ENCODE measurements at regions not wholly inside any gene's neighbourhood (a gene's known extent, or its start where the extent isn't known, plus 50 kb on each side); places are given as distances from the start of the nearest gene placed in this dataset.

DNA sequence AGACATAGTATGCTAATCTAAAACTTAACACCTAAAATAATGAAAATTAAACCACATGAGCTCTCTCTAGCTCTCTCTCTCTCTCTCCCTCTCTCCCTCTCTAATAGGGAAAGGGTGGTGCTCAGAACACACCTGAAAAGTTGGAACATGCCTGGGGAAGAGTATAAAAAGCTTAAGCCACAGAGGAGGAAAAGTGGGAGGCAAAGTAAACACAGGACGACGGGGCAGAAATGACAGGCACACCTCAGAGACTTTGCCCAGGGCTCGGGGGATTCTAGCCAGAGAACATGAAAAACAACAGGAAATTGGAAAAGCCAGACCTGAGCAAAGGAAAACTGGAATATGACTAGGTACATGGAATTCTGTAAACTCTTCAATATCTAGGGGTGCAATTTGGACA lies 666.1 kb downstream of the BCL11A start:
- Histone ChIP-seq H3K9ac (ENCODE audit: low read length in 2 of 2) (no peak overlapping the region), H3K9me3 (ENCODE audit: control insufficient read depth in 2 of 2, low read length in 2 of 2) (no peaks in the 10 kb centered on the region), H3K4me3 (ENCODE audit: low read length in 2 of 2) (no peak overlapping the region)

DNA sequence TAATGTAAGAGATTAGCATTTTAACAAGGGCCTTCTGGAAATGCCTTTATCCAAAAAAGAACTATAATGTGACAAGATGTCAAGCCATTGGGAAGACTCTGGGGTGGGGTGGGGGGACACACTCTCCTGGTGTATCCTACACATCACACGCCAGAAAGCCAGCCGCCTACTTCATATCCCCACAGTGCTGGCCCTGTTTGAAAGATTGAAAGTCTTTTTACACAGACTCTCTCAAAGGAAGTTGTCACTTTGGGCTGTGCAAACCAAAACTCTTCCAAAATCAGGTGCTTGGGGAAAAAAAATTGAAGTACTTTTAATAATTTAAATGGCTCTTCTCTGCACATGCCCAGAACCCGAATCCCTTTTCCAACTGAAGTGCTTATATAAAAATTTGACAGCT lies 666.7 kb downstream of the BCL11A start:
- Histone ChIP-seq H3K9me3 (ENCODE audit: control insufficient read depth in 2 of 2, low read length in 2 of 2) (no peaks in the 10 kb centered on the region), H3K4me3 (ENCODE audit: low read length in 2 of 2) (no peak overlapping the region), H3K4me1 (ENCODE audit: control insufficient read depth, insufficient read depth, low read length) (no peaks in the 10 kb centered on the region), H3K36me3 (ENCODE audit: control insufficient read depth in 2 of 2, insufficient read depth in 2 of 2, low read length in 2 of 2) (no peaks in the 10 kb centered on the region), H3K27ac (ENCODE audit: low read length) (no peak overlapping the region), H3K27me3 (ENCODE audit: control insufficient read depth in 1 of 2, insufficient read depth in 2 of 2, low read length in 2 of 2) (no peaks in the 10 kb centered on the region), H3K9ac (ENCODE audit: low read length in 2 of 2) (no peak overlapping the region)

More for the DNA sequence above, 666.1 kb downstream of the BCL11A start:
- Histone ChIP-seq H3K4me1 (ENCODE audit: control insufficient read depth, insufficient read depth, low read length) (no peaks in the 10 kb centered on the region), H3K27ac (ENCODE audit: low read length) (no peak overlapping the region), H3K36me3 (ENCODE audit: control insufficient read depth in 2 of 2, insufficient read depth in 2 of 2, low read length in 2 of 2) (no peaks in the 10 kb centered on the region), H3K27me3 (ENCODE audit: control insufficient read depth in 1 of 2, insufficient read depth in 2 of 2, low read length in 2 of 2) (no peaks in the 10 kb centered on the region)

GRCh38 chr2:59885541-59885940 lies 667.9 kb downstream of the BCL11A start:
- Histone ChIP-seq H3K4me1 (ENCODE audit: control insufficient read depth, insufficient read depth, low read length) (no peaks in the 10 kb centered on the region), H3K9ac (ENCODE audit: low read length in 2 of 2) (no peak overlapping the region), H3K4me3 (ENCODE audit: low read length in 2 of 2) (no peak overlapping the region), H3K27me3 (ENCODE audit: control insufficient read depth in 1 of 2, insufficient read depth in 2 of 2, low read length in 2 of 2) (no peaks in the 10 kb centered on the region), H3K27ac (ENCODE audit: low read length) (no peak overlapping the region), H3K36me3 (ENCODE audit: control insufficient read depth in 2 of 2, insufficient read depth in 2 of 2, low read length in 2 of 2) (no peaks in the 10 kb centered on the region), H3K9me3 (ENCODE audit: control insufficient read depth in 2 of 2, low read length in 2 of 2) (no peaks in the 10 kb centered on the region)

GRCh38 chr2:59884166-59884565 lies 669.3 kb downstream of the BCL11A start:
- Histone ChIP-seq H3K4me1 (ENCODE audit: control insufficient read depth, insufficient read depth, low read length) (no peaks in the 10 kb centered on the region), H3K4me3 (ENCODE audit: low read length in 2 of 2) (no peak overlapping the region), H3K36me3 (ENCODE audit: control insufficient read depth in 2 of 2, insufficient read depth in 2 of 2, low read length in 2 of 2) (no peaks in the 10 kb centered on the region), H3K9ac (ENCODE audit: low read length in 2 of 2) (no peak overlapping the region), H3K27ac (ENCODE audit: low read length) (no peak overlapping the region), H3K27me3 (ENCODE audit: control insufficient read depth in 1 of 2, insufficient read depth in 2 of 2, low read length in 2 of 2) (no peaks in the 10 kb centered on the region), H3K9me3 (ENCODE audit: control insufficient read depth in 2 of 2, low read length in 2 of 2) (no peaks in the 10 kb centered on the region)

GRCh38 chr2:59882822-59883221 lies 670.6 kb downstream of the BCL11A start:
- no peaks in the 10 kb centered on the region for H3K36me3 ChIP-seq (ENCODE audit: control insufficient read depth in 2 of 2, insufficient read depth in 2 of 2, low read length in 2 of 2)
- no peak overlapping the region for H3K9ac ChIP-seq (ENCODE audit: low read length in 2 of 2)
- H3K4me3 ChIP-seq (ENCODE audit: low read length in 2 of 2) = no peak overlapping the region
- no peak overlapping the region for H3K27ac ChIP-seq (ENCODE audit: low read length)
- no peaks in the 10 kb centered on the region for H3K9me3 ChIP-seq (ENCODE audit: control insufficient read depth in 2 of 2, low read length in 2 of 2)
- H3K4me1 ChIP-seq (ENCODE audit: control insufficient read depth, insufficient read depth, low read length) = no peaks in the 10 kb centered on the region
- H3K27me3 ChIP-seq (ENCODE audit: control insufficient read depth in 1 of 2, insufficient read depth in 2 of 2, low read length in 2 of 2) = no peaks in the 10 kb centered on the region

GRCh38 chr2:59882279-59882678 lies 671.2 kb downstream of the BCL11A start:
- H3K27me3 ChIP-seq (ENCODE audit: control insufficient read depth in 1 of 2, insufficient read depth in 2 of 2, low read length in 2 of 2) = no peaks in the 10 kb centered on the region
- H3K4me3 ChIP-seq (ENCODE audit: low read length in 2 of 2) = no peak overlapping the region
- no peaks in the 10 kb centered on the region for H3K9me3 ChIP-seq (ENCODE audit: control insufficient read depth in 2 of 2, low read length in 2 of 2)
- H3K36me3 ChIP-seq (ENCODE audit: control insufficient read depth in 2 of 2, insufficient read depth in 2 of 2, low read length in 2 of 2) = no peaks in the 10 kb centered on the region
- H3K27ac ChIP-seq (ENCODE audit: low read length) = no peak overlapping the region
- H3K9ac ChIP-seq (ENCODE audit: low read length in 2 of 2) = no peak overlapping the region
- no peaks in the 10 kb centered on the region for H3K4me1 ChIP-seq (ENCODE audit: control insufficient read depth, insufficient read depth, low read length)

- H3K4me1 ChIP-seq (ENCODE audit: control insufficient read depth, insufficient read depth, low read length) = no peaks in the 10 kb centered on the region
- H3K4me3 ChIP-seq (ENCODE audit: low read length in 2 of 2) = no peak overlapping the region
- H3K9ac ChIP-seq (ENCODE audit: low read length in 2 of 2) = no peak overlapping the region
- H3K27ac ChIP-seq (ENCODE audit: low read length) = no peak overlapping the region
- H3K9me3 ChIP-seq (ENCODE audit: control insufficient read depth in 2 of 2, low read length in 2 of 2) = no peaks in the 10 kb centered on the region
- no peaks in the 10 kb centered on the region for H3K36me3 ChIP-seq (ENCODE audit: control insufficient read depth in 2 of 2, insufficient read depth in 2 of 2, low read length in 2 of 2)
- no peaks in the 10 kb centered on the region for H3K27me3 ChIP-seq (ENCODE audit: control insufficient read depth in 1 of 2, insufficient read depth in 2 of 2, low read length in 2 of 2)
Observed at GRCh38 chr2:59881218-59881617, 672.2 kb downstream of the BCL11A start.

GRCh38 chr2:59879700-59880131 lies 673.7 kb downstream of the BCL11A start:
- no peaks in the 10 kb centered on the region for H3K4me1 ChIP-seq (ENCODE audit: control insufficient read depth, insufficient read depth, low read length)
- no peak overlapping the region for H3K9ac ChIP-seq (ENCODE audit: low read length in 2 of 2)
- no peaks in the 10 kb centered on the region for H3K36me3 ChIP-seq (ENCODE audit: control insufficient read depth in 2 of 2, insufficient read depth in 2 of 2, low read length in 2 of 2)
- H3K9me3 ChIP-seq (ENCODE audit: control insufficient read depth in 2 of 2, low read length in 2 of 2) = no peaks in the 10 kb centered on the region
- no peak overlapping the region for H3K4me3 ChIP-seq (ENCODE audit: low read length in 2 of 2)
- H3K27ac ChIP-seq (ENCODE audit: low read length) = no peak overlapping the region
- no peaks in the 10 kb centered on the region for H3K27me3 ChIP-seq (ENCODE audit: control insufficient read depth in 1 of 2, insufficient read depth in 2 of 2, low read length in 2 of 2)

GRCh38 chr2:59875836-59876235 lies 677.6 kb downstream of the BCL11A start:
- no peak overlapping the region for H3K27ac ChIP-seq (ENCODE audit: low read length)
- H3K36me3 ChIP-seq (ENCODE audit: control insufficient read depth in 2 of 2, insufficient read depth in 2 of 2, low read length in 2 of 2) = no peaks in the 10 kb centered on the region
- H3K27me3 ChIP-seq (ENCODE audit: control insufficient read depth in 1 of 2, insufficient read depth in 2 of 2, low read length in 2 of 2) = no peaks in the 10 kb centered on the region
- no peaks in the 10 kb centered on the region for H3K9me3 ChIP-seq (ENCODE audit: control insufficient read depth in 2 of 2, low read length in 2 of 2)
- no peak overlapping the region for H3K9ac ChIP-seq (ENCODE audit: low read length in 2 of 2)
- no peak overlapping the region for H3K4me3 ChIP-seq (ENCODE audit: low read length in 2 of 2)
- no peaks in the 10 kb centered on the region for H3K4me1 ChIP-seq (ENCODE audit: control insufficient read depth, insufficient read depth, low read length)

GRCh38 chr2:59874971-59875755 lies 678.3 kb downstream of the BCL11A start:
- Histone ChIP-seq H3K27me3 (ENCODE audit: control insufficient read depth in 1 of 2, insufficient read depth in 2 of 2, low read length in 2 of 2) (no peaks in the 10 kb centered on the region), H3K4me1 (ENCODE audit: control insufficient read depth, insufficient read depth, low read length) (no peaks in the 10 kb centered on the region)

DNA sequence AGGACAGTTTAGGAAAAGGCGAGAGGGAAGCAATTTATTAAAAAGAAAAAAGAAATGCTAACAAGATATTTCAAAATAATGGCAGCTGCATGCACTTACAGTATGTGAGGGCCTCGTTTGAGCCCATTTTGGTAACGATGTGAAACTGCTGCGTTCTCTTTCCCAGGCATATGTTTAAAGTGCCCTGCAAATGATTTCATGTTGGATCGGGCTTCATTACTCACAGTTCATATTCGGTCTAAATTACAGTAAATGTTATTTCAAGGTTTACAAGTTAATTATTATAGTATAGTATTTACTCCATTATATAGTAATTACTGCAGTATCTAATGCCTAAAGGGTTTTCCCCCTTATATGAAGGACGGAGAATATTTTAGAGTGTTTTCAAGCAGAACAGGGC lies 679.1 kb downstream of the BCL11A start:
- no peak overlapping the region for H3K4me3 ChIP-seq (ENCODE audit: low read length in 2 of 2)
- H3K9ac ChIP-seq (ENCODE audit: low read length in 2 of 2) = no peak overlapping the region

More at GRCh38 chr2:59874971-59875755, 678.3 kb downstream of the BCL11A start:
- H3K4me3 ChIP-seq (ENCODE audit: low read length in 2 of 2) = no peak overlapping the region
- H3K27ac ChIP-seq (ENCODE audit: low read length) = no peak overlapping the region
- H3K9ac ChIP-seq (ENCODE audit: low read length in 2 of 2) = no peak overlapping the region
- no peaks in the 10 kb centered on the region for H3K9me3 ChIP-seq (ENCODE audit: control insufficient read depth in 2 of 2, low read length in 2 of 2)
- no peaks in the 10 kb centered on the region for H3K36me3 ChIP-seq (ENCODE audit: control insufficient read depth in 2 of 2, insufficient read depth in 2 of 2, low read length in 2 of 2)

More for the DNA sequence above, 679.1 kb downstream of the BCL11A start:
- H3K27ac ChIP-seq (ENCODE audit: low read length) = no peak overlapping the region
- no peaks in the 10 kb centered on the region for H3K36me3 ChIP-seq (ENCODE audit: control insufficient read depth in 2 of 2, insufficient read depth in 2 of 2, low read length in 2 of 2)
- no peaks in the 10 kb centered on the region for H3K9me3 ChIP-seq (ENCODE audit: control insufficient read depth in 2 of 2, low read length in 2 of 2)
- H3K4me1 ChIP-seq (ENCODE audit: control insufficient read depth, insufficient read depth, low read length) = no peaks in the 10 kb centered on the region
- no peaks in the 10 kb centered on the region for H3K27me3 ChIP-seq (ENCODE audit: control insufficient read depth in 1 of 2, insufficient read depth in 2 of 2, low read length in 2 of 2)
